A549 (cell line): ENCODE measurements at regions not wholly inside any gene's neighbourhood (a gene's known extent, or its start where the extent isn't known, plus 50 kb on each side); places are given as distances from the start of the nearest gene placed in this dataset.

Experiments used
- ATAC-seq, 2 experiments: fragments of 200-7000 bp in 1 of 2; fragments of >200 bp in 1 of 2; cut with Nextera tagmentation in 1 of 2; cut with Tn5 transposase in 1 of 2; 3 replicates each; pipeline versions ENCODE4 v1.8.0 to v1.9.1; 2018 to 2020; ENCODE audit warnings: mild to moderate bottlenecking in 1 of 2, moderate library complexity in 1 of 2
- CTCF ChIA-PET: fragments of 300-600 bp; sonication (Branson Sonifier 250); formaldehyde crosslinking; extraction: SDS; loops from one replicate; lab custom pipeline; 2021; ENCODE audit warnings: antibody characterized with exemption, inconsistent platforms; lab: Yijun Ruan, JAX
- POLR2A ChIA-PET: fragments of 350-600 bp; formaldehyde crosslinking; extraction: SDS; loops from one replicate; lab custom pipeline; 2021; ENCODE audit warnings: antibody characterized with exemption, inconsistent platforms; lab: Yijun Ruan, JAX
- DNase-seq, 2 experiments: peaks; one replicate each; pipeline versions ENCODE4 v3.0.0 to v3.0.0-alpha.2; 2011 to 2016; ENCODE audit warnings: low read depth in 1 of 2, low spot score in 1 of 2
- FAIRE-seq: peaks from 2 replicates; lab custom pipeline; 2011; peaks lifted over from hg19 to GRCh38; lab: Jason Lieb, UNC
- H3K27ac ChIP-seq, 2 experiments: fragments of >200 bp; sonication (Bioruptor Twin); formaldehyde crosslinking; 3 replicates each; pipeline ENCODE4 v1.5.1; 2016 to 2017
- H3K4me1 ChIP-seq: fragments of >200 bp; sonication (Bioruptor Twin); formaldehyde crosslinking; 3 replicates; pipeline ENCODE4 v1.6.1; 2016
- H3K4me2 ChIP-seq: fragments of >200 bp; sonication (Bioruptor Twin); formaldehyde crosslinking; 3 replicates; pipeline ENCODE4 v1.6.1; 2016
- H3K4me3 ChIP-seq: fragments of >200 bp; sonication (Bioruptor Twin); formaldehyde crosslinking; 3 replicates; pipeline ENCODE4 v1.5.1; 2016
- H3K9me3 ChIP-seq: fragments of >200 bp; sonication (Bioruptor Twin); formaldehyde crosslinking; 3 replicates; pipeline ENCODE4 v1.6.1; 2016
- ATOH8 ChIP-seq: fragments of 250-450 bp; sonication (Bioruptor Pico); IDR thresholded peaks from 2 replicates; pipeline ENCODE4 v1.5.0; 2020; ENCODE audit warnings: low read depth, mild to moderate bottlenecking, moderate library complexity
- BCL3 ChIP-seq: fragments of >200 bp; sonication (Bioruptor Twin); formaldehyde crosslinking; IDR thresholded peaks from 3 replicates; pipeline ENCODE4 v1.6.1; 2016
- CBX2 ChIP-seq: fragments of 200-600 bp; sonication (generic); IDR thresholded peaks from 2 replicates; pipeline ENCODE4 v1.6.1; 2016; ENCODE audit warnings: low read depth, mild to moderate bottlenecking, borderline replicate concordance
- CBX8 ChIP-seq: fragments of 200-600 bp; sonication (generic); IDR thresholded peaks from 2 replicates; pipeline ENCODE4 v1.6.1; 2016
- CEBPB ChIP-seq, 2 experiments: fragments of >200 bp in 1 of 2; sonication (Bioruptor Twin) in 1 of 2; formaldehyde crosslinking in 1 of 2; IDR thresholded peaks; 2 replicates each; pipeline ENCODE4 v1.6.1; 2012 to 2016
- ELK1 ChIP-seq: fragments of 150-350 bp; IDR thresholded peaks from 2 replicates; pipeline ENCODE4 v1.6.1; 2014; ENCODE audit warnings: low read depth, mild to moderate bottlenecking, low read length
- ESRRA ChIP-seq: fragments of 150-350 bp; IDR thresholded peaks from 2 replicates; pipeline ENCODE4 v1.6.1; 2014; ENCODE audit warnings: mild to moderate bottlenecking, low read length, borderline replicate concordance
- FOXS1 ChIP-seq: fragments of 250-450 bp; sonication (Bioruptor Pico); IDR thresholded peaks from 2 replicates; pipeline ENCODE4 v1.5.0; 2020; ENCODE audit warnings: mild to moderate bottlenecking, moderate library complexity
- HOXB5 ChIP-seq: fragments of 250-450 bp; sonication (Bioruptor Pico); IDR thresholded peaks from 2 replicates; pipeline ENCODE4 v1.5.0; 2020; ENCODE audit warnings: mild to moderate bottlenecking, moderate library complexity
- JUN ChIP-seq, 2 experiments: fragments of >200 bp; sonication (Bioruptor Twin); formaldehyde crosslinking; IDR thresholded peaks; 2 replicates in 1 of 2; 3 replicates in 1 of 2; pipeline ENCODE4 v1.6.1; 2016 to 2017
- JUNB ChIP-seq: fragments of >200 bp; sonication (Bioruptor Twin); formaldehyde crosslinking; IDR thresholded peaks from 2 replicates; pipeline ENCODE4 v1.6.1; 2016
- MAFK ChIP-seq: fragments of 450-650 bp; IDR thresholded peaks from 2 replicates; pipeline ENCODE4 v1.6.1; 2014; ENCODE audit not compliant: partially characterized antibody
- MAZ ChIP-seq: fragments of 150-350 bp; IDR thresholded peaks from 2 replicates; pipeline ENCODE4 v1.6.1; 2014; ENCODE audit warnings: antibody characterized with exemption, low read depth, low read length, borderline replicate concordance
- NFE2L2 ChIP-seq: fragments of 150-350 bp; conservative IDR thresholded peaks from 2 replicates; pipeline ENCODE4 v1.6.1; 2014; ENCODE audit warnings: low read length
- NR3C1 ChIP-seq: fragments of >200 bp; sonication (Bioruptor Twin); formaldehyde crosslinking; IDR thresholded peaks from 3 replicates; pipeline ENCODE4 v1.6.1; 2017
- PHF8 ChIP-seq: fragments of 200-600 bp; sonication (generic); IDR thresholded peaks from 2 replicates; pipeline ENCODE4 v1.6.1; 2016; ENCODE audit warnings: low read depth, mild to moderate bottlenecking, antibody characterized with exemption, moderate library complexity, borderline replicate concordance
- RARB ChIP-seq: fragments of 250-450 bp; sonication (Bioruptor Pico); IDR thresholded peaks from 2 replicates; pipeline ENCODE4 v1.8.0; 2021; ENCODE audit warnings: mild to moderate bottlenecking, moderate library complexity
- ZFP36 ChIP-seq: fragments of 450-650 bp; IDR thresholded peaks from 2 replicates; pipeline ENCODE4 v1.6.1; 2014; ENCODE audit warnings: borderline replicate concordance; ENCODE audit not compliant: partially characterized antibody
- ZSCAN20 ChIP-seq: fragments of 250-450 bp; sonication (Bioruptor Pico); IDR thresholded peaks from 2 replicates; pipeline ENCODE4 v1.8.0; 2022; ENCODE audit warnings: mild to moderate bottlenecking, moderate library complexity
- WGBS: methylation state at CpG from one replicate; pipeline ENCODE4 v1.1.6; 2017; ENCODE audit errors: missing lambda C conversion rate; 5-methylcytosine and 5-hydroxymethylcytosine counted together
- TF ChIP-seq, protein P1 (sequence below): fragments of 250-450 bp; sonication (Bioruptor Pico); IDR thresholded peaks from 2 replicates; pipeline ENCODE4 v1.5.0; 2021; ENCODE audit warnings: mild to moderate bottlenecking, moderate library complexity, borderline replicate concordance
- TF ChIP-seq, protein P2 (sequence below): fragments of >200 bp; sonication (Bioruptor Twin); formaldehyde crosslinking; IDR thresholded peaks from 2 replicates; pipeline ENCODE4 v1.6.1; 2016
- TF ChIP-seq, protein P3 (sequence below): fragments of 200-600 bp; sonication (generic); IDR thresholded peaks from 2 replicates; pipeline ENCODE4 v1.6.1; 2016; ENCODE audit warnings: antibody characterized with exemption, mild to moderate bottlenecking, moderate library complexity

DNA sequence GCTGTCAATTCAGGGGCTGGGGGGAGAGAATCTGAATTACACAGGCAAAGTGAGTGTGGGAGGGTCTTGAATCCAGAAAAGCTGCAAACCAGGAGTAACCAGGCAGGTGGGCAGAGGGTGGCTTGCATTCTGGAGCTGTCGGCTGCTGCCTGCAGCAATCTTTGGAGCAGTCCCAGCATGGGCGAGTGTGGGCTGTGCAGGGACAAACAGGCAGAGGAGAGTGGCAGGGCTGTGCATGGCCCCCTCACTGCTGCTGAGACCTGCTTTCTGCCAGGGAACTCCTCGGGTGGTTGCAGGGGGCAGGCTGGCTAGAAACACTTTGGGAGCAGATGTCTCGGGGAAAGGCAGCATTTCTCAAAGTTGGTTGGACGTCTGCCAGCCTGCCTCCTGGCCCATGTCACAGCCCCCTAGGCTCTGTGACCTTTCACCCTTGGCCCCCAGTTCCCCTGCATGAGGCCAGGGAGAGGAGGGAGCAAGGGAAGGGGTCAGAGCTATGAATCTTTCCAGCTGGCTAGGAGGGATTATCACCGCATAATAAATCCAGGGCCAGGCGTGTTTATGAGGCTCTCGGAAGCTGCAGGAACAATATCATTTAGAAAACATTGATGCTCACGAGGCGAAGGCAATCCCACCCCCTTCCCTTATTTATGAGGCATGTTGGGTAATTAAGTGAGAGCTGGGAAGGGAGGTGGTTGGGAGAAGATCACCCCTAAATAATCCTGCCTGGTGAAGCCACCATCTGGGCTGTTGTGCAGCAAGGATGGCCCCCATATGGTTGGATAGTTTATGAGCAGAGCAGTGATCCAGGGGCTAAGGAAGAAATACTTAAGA lies 212.3 kb upstream of the NCAM1 start:
- Histone ChIP-seq H3K27ac (no peak overlapping the region), H3K4me3 (no peak overlapping the region), H3K4me1 (no peaks in the 10 kb centered on the region), H3K4me2 (no peak overlapping the region), H3K9me3 (no peaks in the 10 kb centered on the region)
- DNase-seq (no peak), ATAC-seq (no peak), FAIRE-seq (no peak)
- TF ChIP-seq NFE2L2 (no peak), MAZ (no peak), JUNB (no peak), ZFP36 (no peak)
- TF ChIP-seq, protein P1, sequence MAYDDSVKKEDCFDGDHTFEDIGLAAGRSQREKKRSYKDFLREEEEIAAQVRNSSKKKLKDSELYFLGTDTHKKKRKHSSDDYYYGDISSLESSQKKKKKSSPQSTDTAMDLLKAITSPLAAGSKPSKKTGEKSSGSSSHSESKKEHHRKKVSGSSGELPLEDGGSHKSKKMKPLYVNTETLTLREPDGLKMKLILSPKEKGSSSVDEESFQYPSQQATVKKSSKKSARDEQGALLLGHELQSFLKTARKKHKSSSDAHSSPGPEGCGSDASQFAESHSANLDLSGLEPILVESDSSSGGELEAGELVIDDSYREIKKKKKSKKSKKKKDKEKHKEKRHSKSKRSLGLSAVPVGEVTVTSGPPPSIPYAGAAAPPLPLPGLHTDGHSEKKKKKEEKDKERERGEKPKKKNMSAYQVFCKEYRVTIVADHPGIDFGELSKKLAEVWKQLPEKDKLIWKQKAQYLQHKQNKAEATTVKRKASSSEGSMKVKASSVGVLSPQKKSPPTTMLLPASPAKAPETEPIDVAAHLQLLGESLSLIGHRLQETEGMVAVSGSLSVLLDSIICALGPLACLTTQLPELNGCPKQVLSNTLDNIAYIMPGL: no peak
- WGBS: 25% methylated on average over 8 of the region's 10 CpGs
- CTCF ChIA-PET: interaction anchor here (0.8 kb wide), 1 partner anchor 50 kb away, joined by 3 read pairs; no protein-coding TSS in a partner anchor
- POLR2A ChIA-PET: no interaction called here

DNA sequence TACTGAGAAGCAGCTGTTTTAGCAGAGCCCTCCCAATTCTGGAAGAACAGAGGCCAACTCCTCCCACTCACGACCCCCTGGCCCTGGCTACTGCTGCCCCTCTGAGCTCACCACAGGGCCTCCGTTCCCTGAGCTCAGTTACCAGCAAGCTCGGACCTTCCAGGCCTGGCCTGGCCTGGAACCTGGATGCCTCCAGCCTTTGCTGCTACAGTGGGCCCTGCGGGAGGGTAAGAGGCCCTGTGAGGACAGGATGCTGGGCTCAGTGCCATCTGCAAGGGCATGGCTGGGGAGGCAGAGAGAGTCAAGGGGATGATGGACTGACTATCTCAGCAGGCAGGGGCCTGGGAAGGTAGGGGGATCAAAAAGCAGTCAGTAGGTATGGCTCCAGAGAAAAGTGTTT lies 209.9 kb upstream of the NCAM1 start:
- H3K9me3 ChIP-seq: no peaks in the 10 kb centered on the region
- ChIA-PET POLR2A (no interaction called here), CTCF (interaction anchor here (1.0 to 1.4 kb wide), 2 partner anchors 7 to 31 kb away, joined by 3 read pairs; no protein-coding TSS in a partner anchor)
- DNase-seq (no peak), ATAC-seq (no peak), FAIRE-seq (no peak)
- TF ChIP-seq BCL3 (no peak), NR3C1 (no peak), PHF8 (no peak), ATOH8 (CRISPR knock-in tag) (no peak), JUN (IDR thresholded peaks at IDR 0.05) (no peak), HOXB5 (CRISPR knock-in tag) (no peak), CBX2 (no peak), ESRRA (no peak), CBX8 (no peak)
- TF ChIP-seq, protein P2, sequence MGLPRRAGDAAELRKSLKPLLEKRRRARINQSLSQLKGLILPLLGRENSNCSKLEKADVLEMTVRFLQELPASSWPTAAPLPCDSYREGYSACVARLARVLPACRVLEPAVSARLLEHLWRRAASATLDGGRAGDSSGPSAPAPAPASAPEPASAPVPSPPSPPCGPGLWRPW: no peak
- no peak overlapping the region for H3K4me2 ChIP-seq
- H3K27ac ChIP-seq: no peak overlapping the region
- whole genome bisulfite sequencing: 0% methylated on average over 1 of the region's 4 CpGs
- no peak overlapping the region for H3K4me3 ChIP-seq
- no peaks in the 10 kb centered on the region for H3K4me1 ChIP-seq

DNA sequence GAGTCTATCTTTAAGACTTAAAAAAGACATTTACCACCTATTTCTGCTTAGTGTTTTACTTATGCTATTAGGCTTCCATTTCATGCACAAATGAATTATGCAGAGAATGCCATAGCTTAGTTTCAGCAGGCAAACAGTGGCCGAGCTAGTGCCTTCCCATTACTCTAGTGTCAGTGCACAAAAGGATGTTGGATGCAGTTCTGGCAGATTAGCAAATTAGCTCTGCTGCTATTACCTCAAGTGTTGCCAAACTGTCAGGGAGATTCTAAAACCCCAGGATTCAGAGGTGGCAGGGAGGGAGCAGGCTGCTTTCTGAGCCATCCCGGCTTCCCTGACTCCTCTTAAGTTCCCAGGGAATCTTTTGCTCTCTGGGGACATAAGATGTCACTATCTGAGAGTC lies 209.4 kb upstream of the NCAM1 start:
- H3K4me3 ChIP-seq: no peak overlapping the region
- H3K27ac ChIP-seq: no peak overlapping the region
- no peaks in the 10 kb centered on the region for H3K9me3 ChIP-seq
- no peaks in the 10 kb centered on the region for H3K4me1 ChIP-seq
- TF ChIP-seq ELK1 (no peak), RARB (CRISPR knock-in tag) (no peak), MAFK (no peak), ESRRA (no peak), CEBPB (IDR thresholded peaks at IDR 0.05) (no peak), ZSCAN20 (CRISPR knock-in tag) (no peak), HOXB5 (CRISPR knock-in tag) (no peak), FOXS1 (CRISPR knock-in tag) (no peak), BCL3 (no peak)
- TF ChIP-seq, protein P3, sequence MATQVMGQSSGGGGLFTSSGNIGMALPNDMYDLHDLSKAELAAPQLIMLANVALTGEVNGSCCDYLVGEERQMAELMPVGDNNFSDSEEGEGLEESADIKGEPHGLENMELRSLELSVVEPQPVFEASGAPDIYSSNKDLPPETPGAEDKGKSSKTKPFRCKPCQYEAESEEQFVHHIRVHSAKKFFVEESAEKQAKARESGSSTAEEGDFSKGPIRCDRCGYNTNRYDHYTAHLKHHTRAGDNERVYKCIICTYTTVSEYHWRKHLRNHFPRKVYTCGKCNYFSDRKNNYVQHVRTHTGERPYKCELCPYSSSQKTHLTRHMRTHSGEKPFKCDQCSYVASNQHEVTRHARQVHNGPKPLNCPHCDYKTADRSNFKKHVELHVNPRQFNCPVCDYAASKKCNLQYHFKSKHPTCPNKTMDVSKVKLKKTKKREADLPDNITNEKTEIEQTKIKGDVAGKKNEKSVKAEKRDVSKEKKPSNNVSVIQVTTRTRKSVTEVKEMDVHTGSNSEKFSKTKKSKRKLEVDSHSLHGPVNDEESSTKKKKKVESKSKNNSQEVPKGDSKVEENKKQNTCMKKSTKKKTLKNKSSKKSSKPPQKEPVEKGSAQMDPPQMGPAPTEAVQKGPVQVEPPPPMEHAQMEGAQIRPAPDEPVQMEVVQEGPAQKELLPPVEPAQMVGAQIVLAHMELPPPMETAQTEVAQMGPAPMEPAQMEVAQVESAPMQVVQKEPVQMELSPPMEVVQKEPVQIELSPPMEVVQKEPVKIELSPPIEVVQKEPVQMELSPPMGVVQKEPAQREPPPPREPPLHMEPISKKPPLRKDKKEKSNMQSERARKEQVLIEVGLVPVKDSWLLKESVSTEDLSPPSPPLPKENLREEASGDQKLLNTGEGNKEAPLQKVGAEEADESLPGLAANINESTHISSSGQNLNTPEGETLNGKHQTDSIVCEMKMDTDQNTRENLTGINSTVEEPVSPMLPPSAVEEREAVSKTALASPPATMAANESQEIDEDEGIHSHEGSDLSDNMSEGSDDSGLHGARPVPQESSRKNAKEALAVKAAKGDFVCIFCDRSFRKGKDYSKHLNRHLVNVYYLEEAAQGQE: no peak
- TF ChIP-seq, all 56 proteins: peak for 0
- DNase-seq (no peak), FAIRE-seq (no peak), ATAC-seq (no peak)
- POLR2A ChIA-PET: no interaction called here
- 0% methylated on average over 2 of the region's 2 CpGs for WGBS
- CTCF ChIA-PET: no interaction called here
- H3K4me2 ChIP-seq: no peak overlapping the region
